PFSK-1 (cell line): ENCODE measurements at regions not wholly inside any gene's neighbourhood (a gene's known extent, or its start where the extent isn't known, plus 50 kb on each side); places are given as distances from the start of the nearest gene placed in this dataset.

Experiments used
- FOXP2 ChIP-seq: optimal IDR thresholded peaks from 2 replicates; pipeline ENCODE3; 2011; ENCODE audit warnings: borderline replicate concordance, control low read depth, inconsistent platforms; ENCODE audit not compliant: insufficient read depth; ENCODE audit errors: extremely low read length, extremely low read depth
- POLR2AphosphoS5 ChIP-seq: IDR thresholded peaks from 2 replicates; pipeline ENCODE4 v1.6.1; 2012; ENCODE audit warnings: low read depth, mild to moderate bottlenecking, control low read depth, low read length, moderate library complexity
- REST ChIP-seq, 2 experiments: IDR thresholded peaks; 2 replicates each; pipeline versions ENCODE4 v1.6.1 to v1.8.0; 2011 to 2012; ENCODE audit warnings: low read depth in 2 of 2, low read length in 2 of 2, control low read depth in 1 of 2, inconsistent platforms in 1 of 2, mild to moderate bottlenecking in 1 of 2, moderate library complexity in 1 of 2; ENCODE audit not compliant: insufficient read depth in 1 of 2
- SIN3A ChIP-seq: IDR thresholded peaks from 2 replicates; pipeline ENCODE4 v1.6.1; 2012; ENCODE audit warnings: mild to moderate bottlenecking, low read length, moderate library complexity, borderline replicate concordance; ENCODE audit not compliant: insufficient read depth
- TAF1 ChIP-seq: IDR thresholded peaks from 2 replicates; pipeline ENCODE4 v1.6.1; 2012; ENCODE audit warnings: low read length, control low read depth, borderline replicate concordance; ENCODE audit not compliant: insufficient read depth

GRCh38 chr6:145423936-145424335 lies 311.4 kb downstream of the EPM2A start:
- no peak for TF ChIP-seq POLR2AphosphoS5
- no peak for TF ChIP-seq SIN3A
- TF ChIP-seq TAF1: no peak
- no peak for TF ChIP-seq REST (IDR thresholded peaks at IDR 0.05; ENCODE audit: insufficient read depth in 1 of 2, low read depth in 2 of 2, low read length in 2 of 2)
- no peak for TF ChIP-seq FOXP2
